ENCODE measurements at regions not wholly inside any gene's neighbourhood (a gene's known extent, or its start where the extent isn't known, plus 50 kb on each side); places are given as distances from the start of the nearest gene placed in this dataset.

DNA sequence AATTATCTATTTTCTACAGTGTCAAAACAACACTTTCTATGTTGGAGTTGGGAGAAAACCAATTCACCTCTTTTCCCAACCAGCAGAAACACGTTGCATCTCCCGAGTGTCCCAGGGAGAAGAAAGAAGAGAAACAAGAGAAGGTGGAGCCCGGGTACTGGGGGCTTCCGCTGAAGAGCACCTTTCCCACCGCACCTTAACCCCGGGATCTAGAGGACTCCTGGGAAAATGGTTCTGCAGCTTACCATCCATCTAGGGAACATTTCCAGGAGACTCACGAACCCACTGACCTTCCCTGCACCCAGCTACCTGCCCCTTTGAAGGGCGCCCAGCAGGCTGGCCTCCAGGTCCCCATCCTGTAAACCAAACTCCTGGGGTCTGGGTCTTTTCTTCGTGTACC is 346.8 kb downstream of the TCERG1L start:
- TF ChIP-seq, protein P1, sequence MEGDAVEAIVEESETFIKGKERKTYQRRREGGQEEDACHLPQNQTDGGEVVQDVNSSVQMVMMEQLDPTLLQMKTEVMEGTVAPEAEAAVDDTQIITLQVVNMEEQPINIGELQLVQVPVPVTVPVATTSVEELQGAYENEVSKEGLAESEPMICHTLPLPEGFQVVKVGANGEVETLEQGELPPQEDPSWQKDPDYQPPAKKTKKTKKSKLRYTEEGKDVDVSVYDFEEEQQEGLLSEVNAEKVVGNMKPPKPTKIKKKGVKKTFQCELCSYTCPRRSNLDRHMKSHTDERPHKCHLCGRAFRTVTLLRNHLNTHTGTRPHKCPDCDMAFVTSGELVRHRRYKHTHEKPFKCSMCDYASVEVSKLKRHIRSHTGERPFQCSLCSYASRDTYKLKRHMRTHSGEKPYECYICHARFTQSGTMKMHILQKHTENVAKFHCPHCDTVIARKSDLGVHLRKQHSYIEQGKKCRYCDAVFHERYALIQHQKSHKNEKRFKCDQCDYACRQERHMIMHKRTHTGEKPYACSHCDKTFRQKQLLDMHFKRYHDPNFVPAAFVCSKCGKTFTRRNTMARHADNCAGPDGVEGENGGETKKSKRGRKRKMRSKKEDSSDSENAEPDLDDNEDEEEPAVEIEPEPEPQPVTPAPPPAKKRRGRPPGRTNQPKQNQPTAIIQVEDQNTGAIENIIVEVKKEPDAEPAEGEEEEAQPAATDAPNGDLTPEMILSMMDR (IDR thresholded peaks at IDR 0.05) = no peak
- no peak for TF ChIP-seq POLR2A (IDR thresholded peaks at IDR 0.05)
- TF ChIP-seq POLR2AphosphoS5 (IDR thresholded peaks at IDR 0.05) = no peak
- no peak for TF ChIP-seq EP300 (IDR thresholded peaks at IDR 0.05)
